DND-41 (cell line): ENCODE measurements at regions not wholly inside any gene's neighbourhood (a gene's known extent, or its start where the extent isn't known, plus 50 kb on each side); places are given as distances from the start of the nearest gene placed in this dataset.

Experiments
- ATAC-seq: fragments of 200-7000 bp; cut with Tn5 transposase; 3 replicates; pipeline ENCODE4 v1.9.1; 2021; ENCODE audit warnings: low read depth; ENCODE audit not compliant: insufficient read depth
- DNase-seq: peaks from one replicate; pipeline ENCODE4 v3.0.0-alpha.2; 2020
- H2AFZ ChIP-seq: 2 replicates; pipeline ENCODE4 v1.6.0; 2012; ENCODE audit warnings: low read depth, low read length
- H3K27ac ChIP-seq: 2 replicates; pipeline ENCODE4 v1.5.1; 2012; ENCODE audit warnings: low read length, inconsistent platforms
- H3K27me3 ChIP-seq: fragments of 200-600 bp; sonication (generic); 2 replicates; pipeline ENCODE4 v1.6.0; 2012; ENCODE audit warnings: low read length, mild to moderate bottlenecking, inconsistent platforms; ENCODE audit not compliant: insufficient read depth, poor library complexity
- H3K36me3 ChIP-seq: 2 replicates; pipeline ENCODE4 v1.5.1; 2012; ENCODE audit warnings: low read length, inconsistent platforms; ENCODE audit not compliant: insufficient read depth
- H3K4me1 ChIP-seq: 2 replicates; pipeline ENCODE4 v1.5.1; 2012; ENCODE audit warnings: mild to moderate bottlenecking, low read length; ENCODE audit not compliant: insufficient read depth
- H3K4me2 ChIP-seq: 2 replicates; pipeline ENCODE4 v1.6.0; 2012; ENCODE audit warnings: mild to moderate bottlenecking, moderate library complexity, low read length, inconsistent platforms; ENCODE audit not compliant: insufficient read depth
- H3K4me3 ChIP-seq, 2 experiments: fragments of 200-600 bp in 1 of 2; shearing (Covaris generic) in 1 of 2; 2 replicates each; pipeline ENCODE4 v1.5.1; 2012 to 2016; ENCODE audit warnings: inconsistent platforms in 2 of 2, low read length in 2 of 2, mild to moderate bottlenecking in 2 of 2, low read depth in 1 of 2, moderate library complexity in 1 of 2
- H3K79me2 ChIP-seq: 2 replicates; pipeline ENCODE4 v1.6.0; 2012; ENCODE audit warnings: low read length, inconsistent platforms; ENCODE audit not compliant: insufficient read depth
- H3K9ac ChIP-seq: 2 replicates; pipeline ENCODE4 v1.6.0; 2012; ENCODE audit warnings: low read depth, mild to moderate bottlenecking, inconsistent platforms, low read length, moderate library complexity
- H3K9me3 ChIP-seq: 2 replicates; pipeline ENCODE4 v1.5.1; 2012; ENCODE audit warnings: low read length, moderate library complexity, mild to moderate bottlenecking, inconsistent platforms; ENCODE audit not compliant: insufficient read depth, severe bottlenecking
- H4K20me1 ChIP-seq: 2 replicates; pipeline ENCODE4 v1.6.0; 2012; ENCODE audit warnings: low read length; ENCODE audit not compliant: insufficient read depth
- EZH2 ChIP-seq: IDR thresholded peaks from 3 replicates; pipeline ENCODE4 v1.6.1; 2012; ENCODE audit warnings: borderline replicate concordance, low read depth, mild to moderate bottlenecking, moderate library complexity, low read length, inconsistent platforms; ENCODE audit not compliant: severe bottlenecking
- TF ChIP-seq, protein P1 (sequence below): IDR thresholded peaks from 2 replicates; pipeline ENCODE4 v1.5.1; 2012; ENCODE audit warnings: borderline replicate concordance, low read length, moderate library complexity, mild to moderate bottlenecking; ENCODE audit not compliant: poor library complexity, severe bottlenecking; ENCODE audit errors: extremely low read depth

DNA sequence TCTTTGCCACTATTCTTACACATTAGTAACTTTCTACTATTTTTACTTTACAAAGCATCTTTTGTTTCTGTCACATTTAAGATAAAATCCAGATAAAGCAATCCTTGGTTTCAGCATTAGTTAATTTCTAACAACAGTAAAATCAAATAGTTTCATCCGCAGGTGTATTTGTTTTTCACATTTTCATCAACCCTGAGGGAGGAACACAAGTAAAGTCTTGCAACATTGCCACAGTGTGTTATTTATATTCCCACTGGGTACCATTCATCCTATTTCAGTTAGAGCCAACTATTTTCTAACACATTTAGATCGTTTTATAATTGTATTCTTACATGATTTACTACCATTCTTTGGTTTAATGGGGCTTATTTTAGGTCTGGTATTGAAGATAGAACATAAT is 908.7 kb upstream of the CITED2 start:
- Histone ChIP-seq H4K20me1 (no peaks in the 10 kb centered on the region), H3K27me3 (no peaks in the 10 kb centered on the region), H3K27ac (no peak overlapping the region), H3K4me3 (no peak overlapping the region), H3K36me3 (no peaks in the 10 kb centered on the region), H3K4me2 (no peak overlapping the region), H2AFZ (no peak overlapping the region), H3K9me3 (no peaks in the 10 kb centered on the region), H3K4me1 (no peaks in the 10 kb centered on the region), H3K79me2 (no peaks in the 10 kb centered on the region), H3K9ac (no peak overlapping the region)
- TF ChIP-seq, protein P1, sequence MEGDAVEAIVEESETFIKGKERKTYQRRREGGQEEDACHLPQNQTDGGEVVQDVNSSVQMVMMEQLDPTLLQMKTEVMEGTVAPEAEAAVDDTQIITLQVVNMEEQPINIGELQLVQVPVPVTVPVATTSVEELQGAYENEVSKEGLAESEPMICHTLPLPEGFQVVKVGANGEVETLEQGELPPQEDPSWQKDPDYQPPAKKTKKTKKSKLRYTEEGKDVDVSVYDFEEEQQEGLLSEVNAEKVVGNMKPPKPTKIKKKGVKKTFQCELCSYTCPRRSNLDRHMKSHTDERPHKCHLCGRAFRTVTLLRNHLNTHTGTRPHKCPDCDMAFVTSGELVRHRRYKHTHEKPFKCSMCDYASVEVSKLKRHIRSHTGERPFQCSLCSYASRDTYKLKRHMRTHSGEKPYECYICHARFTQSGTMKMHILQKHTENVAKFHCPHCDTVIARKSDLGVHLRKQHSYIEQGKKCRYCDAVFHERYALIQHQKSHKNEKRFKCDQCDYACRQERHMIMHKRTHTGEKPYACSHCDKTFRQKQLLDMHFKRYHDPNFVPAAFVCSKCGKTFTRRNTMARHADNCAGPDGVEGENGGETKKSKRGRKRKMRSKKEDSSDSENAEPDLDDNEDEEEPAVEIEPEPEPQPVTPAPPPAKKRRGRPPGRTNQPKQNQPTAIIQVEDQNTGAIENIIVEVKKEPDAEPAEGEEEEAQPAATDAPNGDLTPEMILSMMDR, result no peak
- no peak for TF ChIP-seq EZH2
- ATAC-seq (no peak), DNase-seq (no peak)

DNA sequence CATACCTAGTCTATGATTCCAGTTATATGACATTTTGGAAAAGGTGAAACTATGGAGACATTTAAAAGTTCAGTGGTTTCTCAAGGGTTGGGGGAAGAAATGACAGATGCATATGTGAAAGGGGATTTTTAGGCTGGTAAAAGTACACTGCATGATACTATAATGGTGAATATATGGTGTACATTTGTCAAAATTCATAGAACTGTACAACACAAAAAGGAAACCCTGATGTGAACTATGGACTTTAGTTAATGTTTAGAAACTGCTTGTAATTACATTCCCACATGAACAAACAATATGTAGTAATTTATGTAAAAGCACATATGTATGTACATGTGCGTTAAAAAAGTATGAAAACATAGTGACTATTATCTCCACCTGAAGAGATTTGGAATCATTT is 907.3 kb upstream of the CITED2 start:
- no peak overlapping the region for H3K4me2 ChIP-seq

DNA sequence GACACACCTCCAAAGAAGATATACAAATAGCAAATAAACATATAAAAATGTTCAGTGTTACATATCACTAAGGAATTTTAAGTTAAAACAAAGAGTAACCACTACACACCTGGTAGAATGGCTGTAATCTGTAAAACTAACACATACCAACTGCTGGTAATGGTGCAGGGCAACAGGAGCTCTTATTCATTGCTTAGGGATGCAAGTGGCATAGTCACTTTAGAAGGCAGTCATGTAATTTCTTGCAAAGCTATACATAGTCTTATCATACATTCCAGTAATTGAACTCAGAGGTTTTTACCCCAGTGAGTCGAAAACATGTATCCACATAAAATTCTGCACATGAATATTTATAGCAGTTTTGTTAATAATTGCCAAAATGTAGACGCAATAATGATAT is 906.8 kb upstream of the CITED2 start:
- no peak for TF ChIP-seq EZH2
- TF ChIP-seq, protein P1, result no peak
- H3K36me3 ChIP-seq, result no peaks in the 10 kb centered on the region
- no peaks in the 10 kb centered on the region for H3K79me2 ChIP-seq
- ATAC-seq (no peak), DNase-seq (no peak)
- no peak overlapping the region for H2AFZ ChIP-seq
- H3K9ac ChIP-seq, result no peak overlapping the region
- H4K20me1 ChIP-seq, result no peaks in the 10 kb centered on the region
- no peaks in the 10 kb centered on the region for H3K4me1 ChIP-seq
- no peak overlapping the region for H3K4me3 ChIP-seq
- no peak overlapping the region for H3K27ac ChIP-seq
- H3K27me3 ChIP-seq, result no peaks in the 10 kb centered on the region
- H3K9me3 ChIP-seq, result no peaks in the 10 kb centered on the region
- H3K4me2 ChIP-seq, result no peak overlapping the region

More for the DNA sequence above, 907.3 kb upstream of the CITED2 start:
- no peaks in the 10 kb centered on the region for H3K27me3 ChIP-seq
- no peaks in the 10 kb centered on the region for H3K36me3 ChIP-seq
- H3K9ac ChIP-seq, result no peak overlapping the region
- no peak overlapping the region for H2AFZ ChIP-seq
- H3K9me3 ChIP-seq, result no peaks in the 10 kb centered on the region
- H3K79me2 ChIP-seq, result no peaks in the 10 kb centered on the region
- no peaks in the 10 kb centered on the region for H4K20me1 ChIP-seq
- TF ChIP-seq, protein P1, result no peak
- no peak for TF ChIP-seq EZH2
- no peaks in the 10 kb centered on the region for H3K4me1 ChIP-seq
- no peak overlapping the region for H3K4me3 ChIP-seq
- DNase-seq, result no peak
- H3K27ac ChIP-seq, result no peak overlapping the region
- ATAC-seq, result no peak

DNA sequence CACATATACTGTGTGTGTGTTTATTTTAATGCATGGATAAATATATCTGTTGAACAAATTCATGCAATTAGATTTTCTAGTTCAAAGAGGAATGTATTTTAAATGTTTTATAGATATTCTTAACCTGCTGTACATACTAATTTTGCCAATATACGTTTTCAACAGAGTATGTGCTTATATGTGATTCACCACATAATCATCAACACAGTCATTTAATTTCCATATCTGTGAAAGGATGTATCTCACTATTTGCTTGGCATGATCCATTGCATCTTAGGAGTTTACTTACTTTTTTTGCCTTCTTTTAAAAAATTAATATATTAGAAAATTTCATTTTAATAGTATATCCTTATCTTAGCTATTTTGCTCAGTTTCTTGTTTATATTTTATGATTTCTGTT is 902.3 kb upstream of the CITED2 start:
- DNase-seq, result no peak
- no peaks in the 10 kb centered on the region for H3K27me3 ChIP-seq
- H3K4me2 ChIP-seq, result no peak overlapping the region
- H3K27ac ChIP-seq, result no peak overlapping the region
- H2AFZ ChIP-seq, result no peak overlapping the region
- H3K9ac ChIP-seq, result no peak overlapping the region
- no peaks in the 10 kb centered on the region for H3K36me3 ChIP-seq
- ATAC-seq, result no peak
- H3K79me2 ChIP-seq, result no peaks in the 10 kb centered on the region
- no peaks in the 10 kb centered on the region for H3K9me3 ChIP-seq
- no peaks in the 10 kb centered on the region for H4K20me1 ChIP-seq
- H3K4me3 ChIP-seq, result no peak overlapping the region
- H3K4me1 ChIP-seq, result no peaks in the 10 kb centered on the region
- TF ChIP-seq, protein P1, result no peak
- TF ChIP-seq EZH2, result no peak
